ENCODE measurements at regions not wholly inside any gene's neighbourhood (a gene's known extent, or its start where the extent isn't known, plus 50 kb on each side); places are given as distances from the start of the nearest gene placed in this dataset.

GRCh38 chr6:96724641-96725040 is 112.6 kb downstream of the GPR63 start:
- no peak for TF ChIP-seq CTCF (IDR thresholded peaks at IDR 0.05; ENCODE audit: poor library complexity)
- TF ChIP-seq EZH2 (IDR thresholded peaks at IDR 0.05; ENCODE audit: borderline replicate concordance): no peak
